ENCODE measurements at regions not wholly inside any gene's neighbourhood (a gene's known extent, or its start where the extent isn't known, plus 50 kb on each side); places are given as distances from the start of the nearest gene placed in this dataset.

DNA sequence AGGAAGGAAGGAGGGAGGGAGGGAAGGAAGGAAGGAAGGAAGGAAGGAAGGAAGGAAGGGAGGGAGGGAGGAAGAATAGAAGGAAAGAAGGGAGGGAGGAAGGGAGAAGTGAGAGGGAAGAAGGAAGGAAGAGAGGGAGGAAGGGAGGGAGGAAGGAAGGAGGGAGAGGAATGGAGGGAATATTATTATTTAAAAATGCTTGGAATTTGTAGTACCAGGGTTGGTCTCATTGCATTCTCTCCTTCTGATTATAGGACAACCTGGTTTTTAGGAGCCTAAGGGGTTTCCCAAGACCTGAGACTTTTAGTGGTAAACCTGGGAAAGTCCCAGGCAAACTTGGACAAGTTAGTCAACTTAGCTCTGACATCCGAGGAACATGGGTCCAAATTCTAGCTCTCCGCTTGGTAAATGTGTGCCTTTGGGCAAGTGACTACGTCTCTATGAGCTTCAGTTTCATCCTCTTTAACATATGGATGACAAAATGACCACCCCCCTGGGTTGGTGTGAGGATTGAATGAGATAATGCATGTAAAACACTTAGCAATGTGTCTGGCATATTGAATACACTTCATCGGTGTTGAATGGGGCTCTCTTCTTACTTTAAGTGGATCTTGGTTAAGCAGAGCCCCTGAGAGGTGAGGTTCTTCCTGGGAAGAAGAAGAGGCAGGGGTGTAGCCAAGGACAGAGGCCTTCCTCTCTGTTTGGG lies 690.7 kb upstream of the TBX3 start:
- Histone ChIP-seq H3K23ac (ENCODE audit: insufficient read length) (no peak overlapping the region), H4K5ac (ENCODE audit: insufficient read length, low read depth, low read length) (no peak overlapping the region), H3K4me1 (replicated peaks in 1 of 4; ENCODE audit: control insufficient read depth in 3 of 4, insufficient read depth in 4 of 4, low read length in 3 of 4) (no peaks in the 10 kb centered on the region), H3K27ac (ENCODE audit: low read depth, low read length) (no peak overlapping the region), H3K27me3 (replicated peaks in 1 of 4; ENCODE audit: control insufficient read depth in 3 of 4, extremely low read depth in 1 of 4, insufficient read depth in 3 of 4, low read length in 3 of 4) (no peaks in the 10 kb centered on the region), H3K36me3 (ENCODE audit: control insufficient read depth in 2 of 4, insufficient read depth in 4 of 4, low read length in 3 of 4) (no peaks in the 10 kb centered on the region), H4K91ac (replicated peaks; ENCODE audit: insufficient read length, low read length) (no peak overlapping the region), H4K20me1 (replicated peaks in 1 of 2; ENCODE audit: control insufficient read depth in 1 of 2, insufficient read depth in 2 of 2, low read length in 2 of 2) (no peaks in the 10 kb centered on the region), H4K8ac (ENCODE audit: extremely low read depth, insufficient read depth, low read length) (no peak overlapping the region), H3K4me2 (ENCODE audit: insufficient read depth in 1 of 2, low read depth in 2 of 2, low read length in 2 of 2) (no peak overlapping the region), H3K14ac (ENCODE audit: insufficient read length) (no peak overlapping the region), H2BK15ac (ENCODE audit: low read length) (no peak overlapping the region), H2BK120ac (replicated peaks; ENCODE audit: low read depth, low read length) (no peak overlapping the region), H2BK5ac (ENCODE audit: low read depth, low read length) (no peak overlapping the region), H3K79me1 (ENCODE audit: low read depth, low read length) (no peaks in the 10 kb centered on the region), H3K18ac (ENCODE audit: extremely low read depth, low read length) (no peak overlapping the region), H2BK20ac (ENCODE audit: low read length) (no peak overlapping the region), H3K79me2 (ENCODE audit: control insufficient read depth in 1 of 2, insufficient read depth in 2 of 2, low read length in 2 of 2) (no peaks in the 10 kb centered on the region), H3K9ac (replicated peaks in 1 of 4; ENCODE audit: extremely low read depth in 1 of 4, low read depth in 3 of 4, low read length in 3 of 4) (no peak overlapping the region), H3K4me3 (ENCODE audit: extremely low read depth in 1 of 4, insufficient read depth in 2 of 4, low read depth in 3 of 4, low read length in 4 of 4) (no peak overlapping the region), H2AK5ac (ENCODE audit: low read depth, low read length) (no peak overlapping the region), H2AFZ (ENCODE audit: low read length) (no peak overlapping the region), H3K9me3 (ENCODE audit: insufficient read depth in 2 of 2, low read depth in 1 of 2, low read length in 1 of 2) (no peaks in the 10 kb centered on the region), H3K56ac (replicated peaks; ENCODE audit: insufficient read length, low read depth, low read length) (no peak overlapping the region), H3K4ac (replicated peaks; ENCODE audit: insufficient read length, low read depth, low read length) (no peak overlapping the region), H2BK12ac (ENCODE audit: low read depth, low read length) (no peak overlapping the region), H3K23me2 (ENCODE audit: low read depth, low read length) (no peaks in the 10 kb centered on the region)
- POLR2A ChIA-PET (ENCODE audit: partially characterized antibody) = no interaction called here
- no peak for TF ChIP-seq SRF (IDR thresholded peaks at IDR 0.05; ENCODE audit: low read depth, low read length)
- no peak for TF ChIP-seq RXRA (IDR thresholded peaks at IDR 0.05; ENCODE audit: insufficient read depth, low read depth, low read length)
- TF ChIP-seq SP2 (IDR thresholded peaks at IDR 0.05; ENCODE audit: low read length) = no peak
- TF ChIP-seq PHF8 (conservative IDR thresholded peaks at IDR 0.05; ENCODE audit: low read depth, low read length) = no peak
- no peak for TF ChIP-seq RNF2 (IDR thresholded peaks at IDR 0.05; ENCODE audit: borderline replicate concordance, low read depth, low read length, missing control alignments, poor library complexity, severe bottlenecking)
- CTCF ChIA-PET (ENCODE audit: partially characterized antibody) = no interaction called here
- no peak for FAIRE-seq
- 97% methylated on average over 4 of the region's 4 CpGs; no CpG with 5 or more reads in 1 of the 2 experiments for WGBS, 2 experiments (ENCODE audit: extremely low coverage in 1 of 2, insufficient coverage in 1 of 2, insufficient read length in 1 of 2, insufficient replicate concordance in 2 of 2, low coverage in 1 of 2, low lambda C conversion rate in 2 of 2, missing lambda C conversion rate in 1 of 2)
- no peak for DNase-seq (ENCODE audit: low read depth in 1 of 2, low spot score in 2 of 2)

All from H1 (cell line).